GM04503 (cell line): ENCODE measurements at regions not wholly inside any gene's neighbourhood (a gene's known extent, or its start where the extent isn't known, plus 50 kb on each side); places are given as distances from the start of the nearest gene placed in this dataset.

Source experiments
- DNase-seq: peaks from one replicate; pipeline ENCODE4 v3.0.0-alpha.2; 2012; ENCODE audit warnings: low read depth

- no peak for DNase-seq
Measured at GRCh38 chr16:51900221-51900780, 646.6 kb downstream of the TOX3 start.

GRCh38 chr16:51898872-51899271, 648.1 kb downstream of the TOX3 start:
- DNase-seq: no peak

DNA sequence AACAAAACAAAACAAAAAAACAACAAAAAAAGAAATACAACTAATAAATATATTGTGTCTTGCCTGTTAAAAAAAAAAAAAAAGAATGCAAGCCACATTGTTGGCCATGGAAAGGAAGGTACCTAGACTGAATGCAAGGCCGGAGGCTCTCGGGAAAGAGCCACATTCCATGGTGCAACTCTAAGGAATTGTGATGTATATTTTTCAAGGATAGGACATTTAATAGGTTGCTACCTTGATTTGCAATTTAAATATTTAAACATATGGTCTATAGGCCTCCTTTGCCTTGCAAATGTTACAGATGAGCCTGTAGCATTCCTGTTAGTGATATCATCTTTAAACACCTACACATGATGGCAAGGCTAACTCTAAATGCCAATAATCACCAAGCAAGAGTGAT, 650.9 kb downstream of the TOX3 start:
- DNase-seq: no peak

- no peak for DNase-seq
Measured at GRCh38 chr16:51892293-51893007, 654.5 kb downstream of the TOX3 start.

GRCh38 chr16:51888534-51888933, 658.4 kb downstream of the TOX3 start:
- no peak for DNase-seq

- DNase-seq: no peak
Measured at GRCh38 chr16:51888016-51888415, 658.9 kb downstream of the TOX3 start.

GRCh38 chr16:51886456-51886855, 660.5 kb downstream of the TOX3 start:
- DNase-seq: no peak

GRCh38 chr16:51884773-51885172, 662.2 kb downstream of the TOX3 start:
- no peak for DNase-seq

GRCh38 chr16:51881731-51882130, 665.2 kb downstream of the TOX3 start:
- DNase-seq: no peak

GRCh38 chr16:51880776-51881175, 666.2 kb downstream of the TOX3 start:
- DNase-seq: peak; percentile 39

DNA sequence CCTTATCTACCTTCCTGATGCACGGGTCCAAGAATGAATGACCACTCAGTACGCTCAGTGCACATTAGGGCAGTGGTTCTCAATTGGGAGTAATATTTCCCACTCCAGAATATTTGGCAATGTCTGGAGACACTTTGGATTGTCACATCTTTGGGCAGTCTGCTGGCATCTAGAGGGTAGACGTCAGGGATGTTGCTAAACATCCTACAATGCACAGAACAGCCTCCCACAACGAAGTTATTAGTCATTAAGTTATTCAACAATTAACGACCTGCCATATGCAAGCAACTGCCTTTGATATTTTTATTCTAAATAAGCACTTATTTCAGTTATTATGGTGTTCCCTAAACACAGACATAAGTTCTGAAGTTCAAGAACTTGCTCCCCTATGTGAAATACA, 669.3 kb downstream of the TOX3 start:
- no peak for DNase-seq

DNA sequence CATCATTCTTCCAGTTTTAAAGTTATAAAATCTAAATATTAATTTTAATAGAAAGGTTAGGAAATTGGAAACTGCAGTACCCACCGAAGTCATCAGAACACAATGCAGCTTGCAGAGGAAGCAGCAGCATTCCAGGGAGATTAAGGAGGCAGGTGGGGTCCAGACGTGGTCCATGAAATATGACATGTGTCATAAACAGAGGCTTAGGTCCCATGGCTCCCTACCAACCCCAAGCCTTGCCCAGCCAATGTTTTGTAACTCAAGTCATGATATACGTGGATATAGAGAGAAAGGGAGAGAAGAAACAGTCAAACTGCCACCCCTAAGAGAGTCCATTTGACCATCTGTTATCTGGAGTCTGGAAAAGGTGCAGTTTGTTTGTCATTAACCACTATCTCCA, 670.0 kb downstream of the TOX3 start:
- no peak for DNase-seq

DNA sequence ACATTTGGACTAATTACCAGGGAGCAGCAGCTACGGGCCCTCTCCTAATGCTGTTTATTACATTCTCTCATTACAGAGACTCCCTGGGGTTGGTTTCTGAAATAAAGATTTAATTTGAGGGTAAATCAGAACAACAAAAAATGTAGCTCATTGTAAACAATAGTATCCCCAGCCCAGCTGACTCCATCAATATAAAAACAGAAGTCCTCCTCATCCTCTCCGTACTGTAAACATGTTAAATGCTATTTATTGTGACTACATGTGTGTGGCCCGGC, 670.4 kb downstream of the TOX3 start:
- DNase-seq: no peak

DNA sequence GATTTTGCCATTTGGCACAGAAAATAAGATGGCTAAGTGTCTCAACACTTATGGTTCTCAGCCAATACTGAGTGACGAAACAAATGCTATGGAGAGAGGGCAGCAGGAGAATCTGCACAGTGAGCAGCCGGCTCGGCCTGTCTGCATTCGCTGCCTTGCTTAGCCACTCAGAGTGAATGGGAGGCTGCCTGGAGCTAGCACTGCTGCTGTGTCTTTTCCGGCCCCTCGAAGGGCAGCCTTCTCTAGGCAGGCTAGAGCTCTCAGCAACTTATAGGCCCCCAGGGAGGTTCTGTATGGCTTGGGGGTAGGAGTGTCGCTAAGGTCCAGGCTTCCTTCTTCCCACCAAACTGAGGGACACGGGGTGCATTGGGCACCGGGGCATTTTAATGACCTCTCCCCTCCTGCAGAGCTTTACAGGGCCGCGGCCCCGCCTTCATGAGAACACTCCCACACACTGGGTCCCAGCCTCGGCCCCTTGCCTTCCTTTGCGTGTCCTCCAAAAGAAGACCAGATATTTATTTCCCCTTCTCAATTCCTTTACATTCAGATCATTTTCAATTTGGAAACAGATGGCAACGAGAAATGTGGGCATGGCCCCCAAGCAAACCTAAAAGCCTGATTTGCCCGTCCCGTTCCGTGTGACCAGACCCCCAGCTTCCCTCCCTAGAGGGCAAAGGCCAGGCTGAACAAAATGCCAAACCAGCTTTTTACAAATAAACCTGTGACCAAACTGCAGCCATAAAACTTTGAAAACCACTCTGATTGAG, 670.9 kb downstream of the TOX3 start:
- DNase-seq: no peak

- no peak for DNase-seq
Measured at GRCh38 chr16:51872524-51872923, 674.4 kb downstream of the TOX3 start.

GRCh38 chr16:51870296-51870854, 676.6 kb downstream of the TOX3 start:
- DNase-seq: no peak

DNA sequence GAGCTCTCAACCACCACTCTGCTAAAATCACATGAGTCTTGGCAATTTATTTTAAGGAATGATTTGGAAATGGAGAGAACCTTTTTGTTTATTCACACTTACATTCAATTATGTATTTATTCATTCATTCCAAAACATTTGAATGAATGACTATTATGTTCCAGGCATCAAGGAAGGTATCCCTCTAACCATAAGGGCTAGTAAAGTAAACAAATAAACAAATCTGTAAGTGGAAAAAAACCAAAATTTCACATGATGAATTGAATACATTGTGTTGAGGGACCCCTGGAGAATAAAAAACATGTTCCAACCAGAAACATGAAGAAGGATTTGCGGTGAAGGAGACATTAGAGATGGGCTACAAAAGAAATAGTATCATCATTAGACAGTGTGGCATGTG, 677.8 kb downstream of the TOX3 start:
- no peak for DNase-seq

DNA sequence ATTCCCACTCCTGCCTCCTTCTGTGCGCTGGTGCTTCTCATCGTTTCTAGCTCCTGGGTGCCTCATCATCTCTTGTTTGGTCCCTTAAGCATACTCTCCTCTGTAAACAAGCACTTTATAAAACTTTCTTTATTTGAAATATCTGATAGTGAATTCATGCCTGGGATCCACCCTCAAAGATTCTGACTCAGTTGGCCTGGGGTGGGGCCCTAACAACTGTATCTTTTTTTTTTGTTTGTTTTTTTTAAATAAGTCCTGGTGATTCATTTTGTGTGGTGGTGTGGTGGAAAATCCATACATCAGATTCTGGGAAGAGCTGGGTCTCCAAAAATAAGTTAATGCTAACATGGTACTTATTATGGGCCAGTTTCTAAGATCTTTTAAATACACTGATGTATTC, 678.3 kb downstream of the TOX3 start:
- no peak for DNase-seq

- no peak for DNase-seq
Measured at GRCh38 chr16:51867386-51868065, 679.4 kb downstream of the TOX3 start.

- no peak for DNase-seq
Measured at GRCh38 chr16:51864575-51864974, 682.4 kb downstream of the TOX3 start.

GRCh38 chr16:51854401-51854951, 692.5 kb downstream of the TOX3 start:
- no peak for DNase-seq

GRCh38 chr16:51853586-51853985, 693.4 kb downstream of the TOX3 start:
- DNase-seq: no peak
